ENCODE measurements at regions not wholly inside any gene's neighbourhood (a gene's known extent, or its start where the extent isn't known, plus 50 kb on each side); places are given as distances from the start of the nearest gene placed in this dataset.

DNA sequence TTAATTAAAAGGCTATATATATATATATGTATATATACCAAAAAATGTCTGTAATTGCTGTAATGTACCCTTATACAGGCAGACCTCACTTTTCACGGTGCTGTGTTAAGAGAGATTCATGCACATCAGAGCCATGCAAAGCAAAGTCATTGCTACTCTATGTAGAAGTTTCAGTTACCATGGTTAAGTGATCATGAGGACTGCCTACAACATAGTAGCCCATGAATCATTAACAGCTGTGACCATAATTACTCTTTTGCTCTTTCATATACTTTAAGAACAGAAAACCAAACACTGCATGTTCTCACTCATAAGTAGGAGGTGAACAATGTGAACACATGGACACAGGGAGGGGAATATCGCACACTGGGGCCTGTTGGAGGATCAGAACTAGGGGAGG lies 225.3 kb upstream of the EPHA3 start:
- H4K8ac ChIP-seq (ENCODE audit: low read depth in 2 of 2, low read length in 2 of 2): no peak overlapping the region
- no peak overlapping the region for H3K18ac ChIP-seq (ENCODE audit: low read depth, low read length)
- no TSS peak for BruUV-seq (replicated peaks)
- TF ChIP-seq, protein P1, sequence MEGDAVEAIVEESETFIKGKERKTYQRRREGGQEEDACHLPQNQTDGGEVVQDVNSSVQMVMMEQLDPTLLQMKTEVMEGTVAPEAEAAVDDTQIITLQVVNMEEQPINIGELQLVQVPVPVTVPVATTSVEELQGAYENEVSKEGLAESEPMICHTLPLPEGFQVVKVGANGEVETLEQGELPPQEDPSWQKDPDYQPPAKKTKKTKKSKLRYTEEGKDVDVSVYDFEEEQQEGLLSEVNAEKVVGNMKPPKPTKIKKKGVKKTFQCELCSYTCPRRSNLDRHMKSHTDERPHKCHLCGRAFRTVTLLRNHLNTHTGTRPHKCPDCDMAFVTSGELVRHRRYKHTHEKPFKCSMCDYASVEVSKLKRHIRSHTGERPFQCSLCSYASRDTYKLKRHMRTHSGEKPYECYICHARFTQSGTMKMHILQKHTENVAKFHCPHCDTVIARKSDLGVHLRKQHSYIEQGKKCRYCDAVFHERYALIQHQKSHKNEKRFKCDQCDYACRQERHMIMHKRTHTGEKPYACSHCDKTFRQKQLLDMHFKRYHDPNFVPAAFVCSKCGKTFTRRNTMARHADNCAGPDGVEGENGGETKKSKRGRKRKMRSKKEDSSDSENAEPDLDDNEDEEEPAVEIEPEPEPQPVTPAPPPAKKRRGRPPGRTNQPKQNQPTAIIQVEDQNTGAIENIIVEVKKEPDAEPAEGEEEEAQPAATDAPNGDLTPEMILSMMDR (conservative IDR thresholded peaks at IDR 0.05; ENCODE audit: low read depth, low read length): no peak
- no peak for TF ChIP-seq RAD21 (IDR thresholded peaks at IDR 0.05; ENCODE audit: low read length)
- TF ChIP-seq, protein P2, sequence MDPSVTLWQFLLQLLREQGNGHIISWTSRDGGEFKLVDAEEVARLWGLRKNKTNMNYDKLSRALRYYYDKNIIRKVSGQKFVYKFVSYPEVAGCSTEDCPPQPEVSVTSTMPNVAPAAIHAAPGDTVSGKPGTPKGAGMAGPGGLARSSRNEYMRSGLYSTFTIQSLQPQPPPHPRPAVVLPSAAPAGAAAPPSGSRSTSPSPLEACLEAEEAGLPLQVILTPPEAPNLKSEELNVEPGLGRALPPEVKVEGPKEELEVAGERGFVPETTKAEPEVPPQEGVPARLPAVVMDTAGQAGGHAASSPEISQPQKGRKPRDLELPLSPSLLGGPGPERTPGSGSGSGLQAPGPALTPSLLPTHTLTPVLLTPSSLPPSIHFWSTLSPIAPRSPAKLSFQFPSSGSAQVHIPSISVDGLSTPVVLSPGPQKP (IDR thresholded peaks at IDR 0.05; ENCODE audit: borderline replicate concordance, low read depth, low read length): no peak
- no peak for TF ChIP-seq SMC3 (IDR thresholded peaks at IDR 0.05; ENCODE audit: low read depth, low read length)
- TF ChIP-seq MXI1 (IDR thresholded peaks at IDR 0.05; ENCODE audit: borderline replicate concordance, low read depth, low read length): no peak
- no peak for TF ChIP-seq CEBPB (IDR thresholded peaks at IDR 0.05; ENCODE audit: low read depth, low read length)
- no peak for TF ChIP-seq USF2 (IDR thresholded peaks at IDR 0.05; ENCODE audit: low read depth, low read length)
- TF ChIP-seq POLR2A (IDR thresholded peaks at IDR 0.05; ENCODE audit: low read depth, low read length): no peak
- no peak for TF ChIP-seq BHLHE40 (IDR thresholded peaks at IDR 0.05; ENCODE audit: low read depth, low read length)
- no peak for TF ChIP-seq CHD1 (IDR thresholded peaks at IDR 0.05; ENCODE audit: low read depth, low read length)
- no peak for TF ChIP-seq RFX5 (IDR thresholded peaks at IDR 0.05; ENCODE audit: low read depth, low read length)
- TF ChIP-seq RCOR1 (IDR thresholded peaks at IDR 0.05; ENCODE audit: insufficient replicate concordance, low read length): no peak
- H3K9me3 ChIP-seq (ENCODE audit: control insufficient read depth, insufficient read depth, low read length): no peaks in the 10 kb centered on the region
- H2BK20ac ChIP-seq (ENCODE audit: low read depth, low read length): no peak overlapping the region
- no CpG with 5 or more reads among the region's 2 CpGs for WGBS, 2 experiments (ENCODE audit: extremely low coverage in 2 of 2, insufficient read length in 1 of 2)
- no peaks in the 10 kb centered on the region for H3K4me1 ChIP-seq (ENCODE audit: control insufficient read depth, insufficient read depth, low read length)
- H2AK9ac ChIP-seq (replicated peaks; ENCODE audit: low read depth, low read length, poor library complexity): no peak overlapping the region
- no peaks in the 10 kb centered on the region for H3K79me1 ChIP-seq (ENCODE audit: low read depth in 1 of 2, low read length in 2 of 2)
- H2BK120ac ChIP-seq (ENCODE audit: low read depth, low read length): no peak overlapping the region
- no peak overlapping the region for H3K4me2 ChIP-seq (ENCODE audit: low read depth, low read length)
- POLR2A ChIA-PET (ENCODE audit: unreplicated experiment): no interaction called here
- no peak overlapping the region for H2BK5ac ChIP-seq (ENCODE audit: low read depth, low read length, poor library complexity, severe bottlenecking)
- H3K14ac ChIP-seq (replicated peaks; ENCODE audit: low read depth, low read length): no peak overlapping the region
- CTCF ChIA-PET: no interaction called here
- H3K27ac ChIP-seq (ENCODE audit: insufficient read depth, low read length): no peak overlapping the region
- no peak overlapping the region for H4K91ac ChIP-seq (ENCODE audit: insufficient read depth, low read depth, low read length)
- H3K9me1 ChIP-seq (ENCODE audit: insufficient read depth, low read length): no peaks in the 10 kb centered on the region
- H3K56ac ChIP-seq (ENCODE audit: extremely low read depth, insufficient read depth, low read length): no peak overlapping the region
- no peaks in the 10 kb centered on the region for H3K36me3 ChIP-seq (ENCODE audit: control insufficient read depth, insufficient read depth, low read length)
- no peak overlapping the region for H2AK5ac ChIP-seq (ENCODE audit: low read depth, low read length)
- DNase-seq (no peak), ATAC-seq (ENCODE audit: low read depth) (no peak)
- no peak overlapping the region for H2AFZ ChIP-seq (replicated peaks; ENCODE audit: low read length, poor library complexity)
- H3K4ac ChIP-seq (ENCODE audit: low read depth, low read length): no peak overlapping the region
- no peaks in the 10 kb centered on the region for H3K27me3 ChIP-seq (ENCODE audit: control insufficient read depth, insufficient read depth, low read length)
- no peak overlapping the region for H2BK15ac ChIP-seq (ENCODE audit: low read depth, low read length)
- H4K20me1 ChIP-seq (ENCODE audit: insufficient read depth, low read length): no peaks in the 10 kb centered on the region
- in situ Hi-C loops (cut with MboI; ENCODE audit: low sequenced_read_pairs) (no loop called here), intact Hi-C loops (cut with micrococcal nuclease) (no loop called here), dilution Hi-C loops (cut with HindIII; ENCODE audit: low sequenced_read_pairs, unreplicated experiment) (no loop called here)
- H3K9ac ChIP-seq (ENCODE audit: low read depth, low read length): no peak overlapping the region
- no peak overlapping the region for H3K4me3 ChIP-seq (ENCODE audit: insufficient read depth, low read depth, low read length)
- H3K23ac ChIP-seq (ENCODE audit: low read depth, low read length): no peak overlapping the region
- H4K5ac ChIP-seq (ENCODE audit: low read depth, low read length): no peak overlapping the region

All from IMR-90 (cell line).